LNCAP (cell line): ENCODE measurements at regions not wholly inside any gene's neighbourhood (a gene's known extent, or its start where the extent isn't known, plus 50 kb on each side); places are given as distances from the start of the nearest gene placed in this dataset.

Experiments used
- CTCF ChIP-seq: fragments of 450-650 bp; IDR thresholded peaks from 2 replicates; pipeline ENCODE4 v1.5.1; 2017; ENCODE audit warnings: mild to moderate bottlenecking

- TF ChIP-seq CTCF, result no peak
Observed at GRCh38 chr6:149140137-149140909, 177.2 kb upstream of the TAB2 start.

- no peak for TF ChIP-seq CTCF
Observed at GRCh38 chr6:149140910-149141290, 176.6 kb upstream of the TAB2 start.

GRCh38 chr6:149142924-149143429 lies 174.5 kb upstream of the TAB2 start:
- no peak for TF ChIP-seq CTCF

- no peak for TF ChIP-seq CTCF
Observed at GRCh38 chr6:149147195-149147594, 170.3 kb upstream of the TAB2 start.

- TF ChIP-seq CTCF, result no peak
Observed at GRCh38 chr6:149147938-149148718, 169.4 kb upstream of the TAB2 start.

GRCh38 chr6:149149653-149150052 lies 167.9 kb upstream of the TAB2 start:
- TF ChIP-seq CTCF, result no peak

- TF ChIP-seq CTCF, result no peak
Observed at GRCh38 chr6:149150301-149150700, 167.2 kb upstream of the TAB2 start.
